ENCODE measurements at regions not wholly inside any gene's neighbourhood (a gene's known extent, or its start where the extent isn't known, plus 50 kb on each side); places are given as distances from the start of the nearest gene placed in this dataset.

DNA sequence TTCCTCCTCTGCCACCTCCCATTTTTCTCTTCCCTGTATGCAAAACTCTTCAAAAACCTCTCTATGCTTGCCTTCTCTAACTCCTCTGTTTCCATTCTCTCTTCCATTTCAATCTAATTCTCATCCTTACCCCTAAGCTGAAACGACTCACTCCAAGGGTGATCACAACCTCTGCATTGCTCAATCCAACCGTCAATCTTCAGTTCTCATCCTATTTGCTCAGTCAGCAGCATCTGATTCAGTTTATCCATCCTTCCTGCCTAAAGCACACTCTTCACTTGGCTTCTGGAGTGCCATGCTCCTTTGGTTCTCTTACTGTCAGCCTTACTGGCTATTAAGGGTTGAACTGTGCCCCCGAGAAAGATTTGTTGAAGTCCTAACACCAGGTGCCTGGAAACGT lies 163.5 kb upstream of the NEBL start:
- no peak for TF ChIP-seq CTCF (IDR thresholded peaks at IDR 0.05)

DNA sequence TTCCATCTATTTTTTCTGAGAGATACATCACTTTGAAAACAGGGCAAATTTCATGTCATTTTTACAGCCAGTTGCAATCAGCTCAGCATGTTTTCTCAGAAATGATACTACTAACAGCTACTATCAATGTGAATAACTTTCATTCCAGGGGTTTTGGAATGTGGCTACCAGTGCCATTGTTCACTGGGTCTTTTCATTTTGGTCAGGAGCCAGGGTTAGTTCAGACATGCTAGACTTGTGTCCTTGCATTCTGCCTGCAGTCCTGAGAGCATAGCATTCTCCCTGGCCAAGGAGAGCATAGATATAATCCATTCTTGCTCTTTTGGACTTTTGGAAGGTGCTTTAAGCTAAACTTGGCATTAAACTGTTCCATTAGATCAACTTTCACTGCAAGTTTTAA lies 160.9 kb upstream of the NEBL start:
- no peak for TF ChIP-seq CTCF (IDR thresholded peaks at IDR 0.05)

GRCh38 chr10:21057436-21057835 lies 160.3 kb upstream of the NEBL start:
- no peak for TF ChIP-seq CTCF (IDR thresholded peaks at IDR 0.05)

GRCh38 chr10:21056461-21056860 lies 159.3 kb upstream of the NEBL start:
- TF ChIP-seq CTCF (IDR thresholded peaks at IDR 0.05), result no peak

- no peak for TF ChIP-seq CTCF (IDR thresholded peaks at IDR 0.05)
Observed at GRCh38 chr10:21055339-21056135, 158.4 kb upstream of the NEBL start.

DNA sequence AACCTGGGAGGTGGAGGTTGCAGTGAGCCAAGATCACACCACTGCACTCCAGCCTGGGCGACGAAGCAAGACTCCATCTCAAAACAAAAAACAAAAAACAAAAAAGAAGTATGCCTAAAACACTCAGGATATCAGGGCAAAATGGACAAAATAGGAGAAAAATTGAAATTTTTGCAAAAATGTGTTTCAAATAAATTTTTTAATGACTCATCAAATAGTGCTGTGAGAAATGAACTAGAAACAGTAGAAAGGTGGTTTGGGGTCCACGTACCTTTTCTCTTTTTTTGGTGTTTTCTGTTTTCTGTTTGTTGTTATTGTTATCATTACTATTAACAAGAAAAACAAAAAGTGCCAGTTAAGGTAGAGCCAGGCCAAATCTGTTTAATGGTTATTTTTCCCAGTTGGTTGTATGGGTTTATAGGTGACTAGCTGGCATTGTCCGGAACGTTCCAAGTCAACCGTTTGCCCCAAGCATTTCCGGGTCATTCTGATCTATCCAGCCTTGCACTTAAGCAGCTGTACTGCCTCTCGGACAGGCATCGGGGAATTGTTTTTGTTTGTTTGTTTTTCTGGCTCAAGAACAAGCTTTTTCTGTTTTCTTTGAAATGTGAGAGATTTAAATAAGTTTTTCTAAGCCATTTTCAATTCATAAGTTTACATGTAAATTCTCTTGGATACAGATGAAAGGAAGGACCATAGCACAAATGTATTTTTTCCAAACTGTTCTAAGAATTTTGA lies 157.0 kb upstream of the NEBL start:
- no peak for TF ChIP-seq CTCF (IDR thresholded peaks at IDR 0.05)

DNA sequence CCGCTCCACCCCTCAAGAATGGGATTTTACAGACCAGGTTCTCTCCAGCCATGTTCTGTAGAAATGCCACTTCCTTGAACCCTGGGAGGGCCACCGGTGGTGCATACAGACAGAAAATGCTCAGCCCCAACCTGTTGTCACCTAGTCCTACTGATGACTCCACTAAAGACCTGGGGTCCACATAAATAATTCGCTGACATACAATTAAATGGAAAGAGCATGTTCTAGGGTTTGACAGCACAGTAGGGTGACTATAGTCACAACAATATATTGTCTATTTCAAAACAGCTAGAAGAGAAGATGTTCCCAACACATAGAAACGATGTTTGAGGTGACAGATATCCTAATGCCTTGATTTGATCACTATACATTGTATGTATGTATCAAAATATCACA lies 155.6 kb upstream of the NEBL start:
- no peak for TF ChIP-seq CTCF (IDR thresholded peaks at IDR 0.05)

Measured in LNCAP (cell line).